ENCODE measurements at regions not wholly inside any gene's neighbourhood (a gene's known extent, or its start where the extent isn't known, plus 50 kb on each side); places are given as distances from the start of the nearest gene placed in this dataset.

DNA sequence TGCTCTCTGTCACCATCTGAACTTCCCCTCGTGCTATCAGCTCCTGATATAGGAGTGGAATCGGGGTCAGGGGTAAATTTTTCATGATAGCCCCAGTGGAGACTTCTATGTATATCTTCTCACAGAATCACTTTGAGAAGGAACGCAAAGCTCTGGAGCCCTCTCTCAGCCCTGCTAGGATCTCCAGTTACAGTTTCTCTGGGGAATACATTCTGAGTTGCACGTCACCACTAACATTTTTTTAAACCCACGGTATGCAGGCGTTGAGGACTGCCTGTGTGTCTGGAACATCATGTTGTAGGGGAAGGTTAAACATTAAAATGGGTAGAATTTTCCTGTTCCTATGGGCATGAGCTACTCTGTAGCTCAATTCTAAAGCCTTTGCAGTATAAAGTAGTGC is 116.4 kb upstream of the FAM78B start:
- TF ChIP-seq, protein P1, sequence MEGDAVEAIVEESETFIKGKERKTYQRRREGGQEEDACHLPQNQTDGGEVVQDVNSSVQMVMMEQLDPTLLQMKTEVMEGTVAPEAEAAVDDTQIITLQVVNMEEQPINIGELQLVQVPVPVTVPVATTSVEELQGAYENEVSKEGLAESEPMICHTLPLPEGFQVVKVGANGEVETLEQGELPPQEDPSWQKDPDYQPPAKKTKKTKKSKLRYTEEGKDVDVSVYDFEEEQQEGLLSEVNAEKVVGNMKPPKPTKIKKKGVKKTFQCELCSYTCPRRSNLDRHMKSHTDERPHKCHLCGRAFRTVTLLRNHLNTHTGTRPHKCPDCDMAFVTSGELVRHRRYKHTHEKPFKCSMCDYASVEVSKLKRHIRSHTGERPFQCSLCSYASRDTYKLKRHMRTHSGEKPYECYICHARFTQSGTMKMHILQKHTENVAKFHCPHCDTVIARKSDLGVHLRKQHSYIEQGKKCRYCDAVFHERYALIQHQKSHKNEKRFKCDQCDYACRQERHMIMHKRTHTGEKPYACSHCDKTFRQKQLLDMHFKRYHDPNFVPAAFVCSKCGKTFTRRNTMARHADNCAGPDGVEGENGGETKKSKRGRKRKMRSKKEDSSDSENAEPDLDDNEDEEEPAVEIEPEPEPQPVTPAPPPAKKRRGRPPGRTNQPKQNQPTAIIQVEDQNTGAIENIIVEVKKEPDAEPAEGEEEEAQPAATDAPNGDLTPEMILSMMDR (IDR thresholded peaks at IDR 0.05), result no peak
- no peak for TF ChIP-seq POLR2A (IDR thresholded peaks at IDR 0.05)
